HTR-8/SVneo (cell line): ENCODE measurements at regions not wholly inside any gene's neighbourhood (a gene's known extent, or its start where the extent isn't known, plus 50 kb on each side); places are given as distances from the start of the nearest gene placed in this dataset.

ENCODE experiments used
- DNase-seq: peaks from one replicate; pipeline ENCODE4 v3.0.0; 2011; ENCODE audit warnings: low spot score, mixed read lengths; ENCODE audit not compliant: insufficient read length
- FAIRE-seq: peaks from 2 replicates; lab custom pipeline; 2011; peaks lifted over from hg19 to GRCh38; lab: Jason Lieb, UNC

- DNase-seq (no peak), FAIRE-seq (no peak)
These were observed 64.8 kb downstream of the PTHLH start for GRCh38 chr12:27907766-27908165.

- FAIRE-seq: peak; percentile 84
- no peak for DNase-seq
These were observed 65.7 kb downstream of the PTHLH start for GRCh38 chr12:27906658-27907473.

- FAIRE-seq (peak; percentile 94), DNase-seq (no peak)
These were observed 66.4 kb downstream of the PTHLH start for GRCh38 chr12:27906127-27906500.

- peak; percentile 44 for FAIRE-seq
- DNase-seq: no peak
These were observed 67.0 kb downstream of the PTHLH start for GRCh38 chr12:27905285-27906126.

- FAIRE-seq: no peak
- DNase-seq: no peak
These were observed 69.9 kb downstream of the PTHLH start for GRCh38 chr12:27902651-27903050.

- DNase-seq: no peak
- peak; percentile 58 for FAIRE-seq
These were observed 70.6 kb downstream of the PTHLH start for GRCh38 chr12:27901959-27902358.

GRCh38 chr12:27900920-27901879, 71.3 kb downstream of the PTHLH start:
- no peak for DNase-seq
- no peak for FAIRE-seq

GRCh38 chr12:27899151-27899661, 73.3 kb downstream of the PTHLH start:
- peak; percentile 98 for FAIRE-seq

GRCh38 chr12:27898022-27898421, 74.5 kb downstream of the PTHLH start:
- FAIRE-seq: no peak

More at GRCh38 chr12:27899151-27899661, 73.3 kb downstream of the PTHLH start:
- peak; percentile 59 for DNase-seq

GRCh38 chr12:27896419-27896990, 76.0 kb downstream of the PTHLH start:
- FAIRE-seq (no peak), DNase-seq (no peak)

More at GRCh38 chr12:27898022-27898421, 74.5 kb downstream of the PTHLH start:
- DNase-seq: no peak

GRCh38 chr12:27894309-27894708, 78.2 kb downstream of the PTHLH start:
- peak; percentile 40 for FAIRE-seq
- no peak for DNase-seq

GRCh38 chr12:27879708-27880107, 92.8 kb downstream of the PTHLH start:
- peak; percentile 88 for FAIRE-seq
- DNase-seq: no peak

GRCh38 chr12:27875677-27876076, 95.6 kb upstream of the MANSC4 start:
- DNase-seq (no peak), FAIRE-seq (no peak)

- DNase-seq (no peak), FAIRE-seq (no peak)
These were observed 93.0 kb upstream of the MANSC4 start for GRCh38 chr12:27873010-27873409.

- no peak for FAIRE-seq
- DNase-seq: no peak
These were observed 91.9 kb upstream of the MANSC4 start for GRCh38 chr12:27871946-27872345.

GRCh38 chr12:27870939-27871338, 90.9 kb upstream of the MANSC4 start:
- peak; percentile 34 for DNase-seq
- FAIRE-seq: peak; percentile 68

- DNase-seq (no peak), FAIRE-seq (peak; percentile 4)
These were observed 89.5 kb upstream of the MANSC4 start for GRCh38 chr12:27869567-27869966.

GRCh38 chr12:27868139-27868538, 88.1 kb upstream of the MANSC4 start:
- FAIRE-seq: peak; percentile 93
- peak; percentile 60 for DNase-seq

GRCh38 chr12:27866373-27867101, 86.5 kb upstream of the MANSC4 start:
- FAIRE-seq: peak; percentile 90
- peak; percentile 32 for DNase-seq
